ENCODE measurements at regions not wholly inside any gene's neighbourhood (a gene's known extent, or its start where the extent isn't known, plus 50 kb on each side); places are given as distances from the start of the nearest gene placed in this dataset.

DNA sequence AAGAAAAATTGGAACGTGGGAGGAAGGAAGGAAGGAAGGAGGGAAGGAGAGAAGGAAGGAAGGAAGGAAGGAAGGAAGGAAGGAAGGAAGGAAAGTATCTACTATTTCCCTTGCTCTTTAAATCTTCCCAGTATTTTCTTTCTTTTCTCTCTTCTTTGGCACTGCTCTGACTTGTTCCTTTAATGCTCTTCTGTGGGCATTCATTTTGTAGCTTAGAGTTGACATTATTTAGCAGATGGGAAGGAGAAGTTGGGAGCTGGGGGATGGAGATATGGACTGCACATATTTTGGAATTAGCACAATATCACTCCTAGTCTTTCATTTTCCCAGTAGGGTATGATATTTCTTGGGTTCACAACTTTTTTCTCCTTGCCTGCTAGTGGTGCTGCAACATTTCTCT lies 152.2 kb downstream of the TFAP2B start:
- TF ChIP-seq ZNF565 (CRISPR knock-in tag; conservative IDR thresholded peaks at IDR 0.05; ENCODE audit: low read depth): no peak
- TF ChIP-seq, protein P1, sequence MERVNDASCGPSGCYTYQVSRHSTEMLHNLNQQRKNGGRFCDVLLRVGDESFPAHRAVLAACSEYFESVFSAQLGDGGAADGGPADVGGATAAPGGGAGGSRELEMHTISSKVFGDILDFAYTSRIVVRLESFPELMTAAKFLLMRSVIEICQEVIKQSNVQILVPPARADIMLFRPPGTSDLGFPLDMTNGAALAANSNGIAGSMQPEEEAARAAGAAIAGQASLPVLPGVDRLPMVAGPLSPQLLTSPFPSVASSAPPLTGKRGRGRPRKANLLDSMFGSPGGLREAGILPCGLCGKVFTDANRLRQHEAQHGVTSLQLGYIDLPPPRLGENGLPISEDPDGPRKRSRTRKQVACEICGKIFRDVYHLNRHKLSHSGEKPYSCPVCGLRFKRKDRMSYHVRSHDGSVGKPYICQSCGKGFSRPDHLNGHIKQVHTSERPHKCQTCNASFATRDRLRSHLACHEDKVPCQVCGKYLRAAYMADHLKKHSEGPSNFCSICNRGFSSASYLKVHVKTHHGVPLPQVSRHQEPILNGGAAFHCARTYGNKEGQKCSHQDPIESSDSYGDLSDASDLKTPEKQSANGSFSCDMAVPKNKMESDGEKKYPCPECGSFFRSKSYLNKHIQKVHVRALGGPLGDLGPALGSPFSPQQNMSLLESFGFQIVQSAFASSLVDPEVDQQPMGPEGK (CRISPR knock-in tag; IDR thresholded peaks at IDR 0.05; ENCODE audit: borderline replicate concordance): no peak

Measured in SK-N-SH treated with all-trans-retinoic acid at 6 μM for 48 hours (cell line).